ENCODE measurements at regions not wholly inside any gene's neighbourhood (a gene's known extent, or its start where the extent isn't known, plus 50 kb on each side); places are given as distances from the start of the nearest gene placed in this dataset.

DNA sequence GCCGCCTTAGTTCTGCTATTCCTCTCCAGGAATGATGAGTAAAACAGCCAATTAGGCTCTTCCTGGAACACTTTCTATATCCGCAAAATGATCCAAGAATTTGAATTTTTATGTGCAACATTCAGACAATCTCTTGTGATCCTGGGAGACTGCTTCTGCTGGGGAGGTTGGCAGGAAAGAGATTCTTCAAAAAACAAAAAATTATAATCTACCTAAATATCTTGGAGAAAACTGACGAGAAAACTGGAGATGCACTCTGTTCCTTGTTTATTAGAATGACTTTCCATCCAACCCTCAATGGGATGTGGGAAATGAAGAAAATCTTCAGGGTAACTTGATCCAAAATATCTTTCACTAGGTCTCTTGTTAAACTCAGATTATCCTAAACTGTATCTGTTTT, 346.3 kb upstream of the UBE2E2 start (continued):
- TF ChIP-seq, protein P1, sequence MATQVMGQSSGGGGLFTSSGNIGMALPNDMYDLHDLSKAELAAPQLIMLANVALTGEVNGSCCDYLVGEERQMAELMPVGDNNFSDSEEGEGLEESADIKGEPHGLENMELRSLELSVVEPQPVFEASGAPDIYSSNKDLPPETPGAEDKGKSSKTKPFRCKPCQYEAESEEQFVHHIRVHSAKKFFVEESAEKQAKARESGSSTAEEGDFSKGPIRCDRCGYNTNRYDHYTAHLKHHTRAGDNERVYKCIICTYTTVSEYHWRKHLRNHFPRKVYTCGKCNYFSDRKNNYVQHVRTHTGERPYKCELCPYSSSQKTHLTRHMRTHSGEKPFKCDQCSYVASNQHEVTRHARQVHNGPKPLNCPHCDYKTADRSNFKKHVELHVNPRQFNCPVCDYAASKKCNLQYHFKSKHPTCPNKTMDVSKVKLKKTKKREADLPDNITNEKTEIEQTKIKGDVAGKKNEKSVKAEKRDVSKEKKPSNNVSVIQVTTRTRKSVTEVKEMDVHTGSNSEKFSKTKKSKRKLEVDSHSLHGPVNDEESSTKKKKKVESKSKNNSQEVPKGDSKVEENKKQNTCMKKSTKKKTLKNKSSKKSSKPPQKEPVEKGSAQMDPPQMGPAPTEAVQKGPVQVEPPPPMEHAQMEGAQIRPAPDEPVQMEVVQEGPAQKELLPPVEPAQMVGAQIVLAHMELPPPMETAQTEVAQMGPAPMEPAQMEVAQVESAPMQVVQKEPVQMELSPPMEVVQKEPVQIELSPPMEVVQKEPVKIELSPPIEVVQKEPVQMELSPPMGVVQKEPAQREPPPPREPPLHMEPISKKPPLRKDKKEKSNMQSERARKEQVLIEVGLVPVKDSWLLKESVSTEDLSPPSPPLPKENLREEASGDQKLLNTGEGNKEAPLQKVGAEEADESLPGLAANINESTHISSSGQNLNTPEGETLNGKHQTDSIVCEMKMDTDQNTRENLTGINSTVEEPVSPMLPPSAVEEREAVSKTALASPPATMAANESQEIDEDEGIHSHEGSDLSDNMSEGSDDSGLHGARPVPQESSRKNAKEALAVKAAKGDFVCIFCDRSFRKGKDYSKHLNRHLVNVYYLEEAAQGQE (IDR thresholded peaks at IDR 0.05; ENCODE audit: low read depth) = no peak

DNA sequence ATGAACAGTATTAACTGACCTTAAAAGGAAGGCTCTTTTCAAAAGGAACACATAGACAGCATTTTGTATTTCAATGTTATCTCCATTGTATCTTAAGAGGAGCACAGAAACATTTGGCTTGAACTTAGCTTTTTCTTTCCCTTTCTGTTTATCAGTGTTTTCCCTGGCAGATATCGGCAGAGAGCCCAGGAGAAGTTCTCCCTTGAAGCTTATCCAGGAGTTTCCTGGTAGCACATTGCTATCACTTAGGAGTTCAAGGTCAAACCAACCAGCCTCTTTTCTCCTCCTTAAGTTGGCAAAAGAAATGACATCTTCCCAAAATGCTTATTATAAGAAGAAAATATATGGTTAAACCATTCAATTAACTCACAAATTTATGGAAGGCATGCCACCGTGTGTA, 344.6 kb upstream of the UBE2E2 start:
- TF ChIP-seq YY1 (IDR thresholded peaks at IDR 0.05; ENCODE audit: extremely low read depth, insufficient replicate concordance, low read depth, low read length) (no peak), CEBPB (IDR thresholded peaks at IDR 0.05; ENCODE audit: low read depth) (no peak), POLR2AphosphoS5 (IDR thresholded peaks at IDR 0.05; ENCODE audit: low read depth, low read length) (no peak), EZH2phosphoT487 (IDR thresholded peaks at IDR 0.05; ENCODE audit: borderline replicate concordance) (no peak), SP1 (IDR thresholded peaks at IDR 0.05; ENCODE audit: low read depth) (no peak), FOSL1 (IDR thresholded peaks at IDR 0.05; ENCODE audit: low read depth) (no peak), SRF (IDR thresholded peaks at IDR 0.05; ENCODE audit: low read depth) (no peak), EGR1 (IDR thresholded peaks at IDR 0.05; ENCODE audit: low read depth) (no peak), RAD21 (IDR thresholded peaks at IDR 0.05; ENCODE audit: low read depth) (no peak), EZH2 (IDR thresholded peaks at IDR 0.05) (no peak), POLR2A (IDR thresholded peaks at IDR 0.05; ENCODE audit: borderline replicate concordance, extremely low read depth, insufficient read depth, insufficient read length) (no peak), CBX3 (IDR thresholded peaks at IDR 0.05; ENCODE audit: low read depth) (no peak)
- TF ChIP-seq, protein P1 (IDR thresholded peaks at IDR 0.05; ENCODE audit: low read depth) = no peak
- TF ChIP-seq, protein P2, sequence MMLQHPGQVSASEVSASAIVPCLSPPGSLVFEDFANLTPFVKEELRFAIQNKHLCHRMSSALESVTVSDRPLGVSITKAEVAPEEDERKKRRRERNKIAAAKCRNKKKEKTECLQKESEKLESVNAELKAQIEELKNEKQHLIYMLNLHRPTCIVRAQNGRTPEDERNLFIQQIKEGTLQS (IDR thresholded peaks at IDR 0.05) = no peak
- TF ChIP-seq, protein P3, sequence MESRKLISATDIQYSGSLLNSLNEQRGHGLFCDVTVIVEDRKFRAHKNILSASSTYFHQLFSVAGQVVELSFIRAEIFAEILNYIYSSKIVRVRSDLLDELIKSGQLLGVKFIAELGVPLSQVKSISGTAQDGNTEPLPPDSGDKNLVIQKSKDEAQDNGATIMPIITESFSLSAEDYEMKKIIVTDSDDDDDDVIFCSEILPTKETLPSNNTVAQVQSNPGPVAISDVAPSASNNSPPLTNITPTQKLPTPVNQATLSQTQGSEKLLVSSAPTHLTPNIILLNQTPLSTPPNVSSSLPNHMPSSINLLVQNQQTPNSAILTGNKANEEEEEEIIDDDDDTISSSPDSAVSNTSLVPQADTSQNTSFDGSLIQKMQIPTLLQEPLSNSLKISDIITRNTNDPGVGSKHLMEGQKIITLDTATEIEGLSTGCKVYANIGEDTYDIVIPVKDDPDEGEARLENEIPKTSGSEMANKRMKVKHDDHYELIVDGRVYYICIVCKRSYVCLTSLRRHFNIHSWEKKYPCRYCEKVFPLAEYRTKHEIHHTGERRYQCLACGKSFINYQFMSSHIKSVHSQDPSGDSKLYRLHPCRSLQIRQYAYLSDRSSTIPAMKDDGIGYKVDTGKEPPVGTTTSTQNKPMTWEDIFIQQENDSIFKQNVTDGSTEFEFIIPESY (IDR thresholded peaks at IDR 0.05; ENCODE audit: extremely low read depth, insufficient replicate concordance, low read length) = no peak
- Histone ChIP-seq H3K79me2 (ENCODE audit: insufficient read depth, low read length) (no peaks in the 10 kb centered on the region), H3K9me3 (ENCODE audit: control insufficient read depth in 1 of 2, insufficient read depth in 1 of 2, low read depth in 1 of 2, low read length in 2 of 2) (no peaks in the 10 kb centered on the region), H2AFZ (ENCODE audit: low read depth, low read length, poor library complexity, severe bottlenecking) (no peak overlapping the region), H3K9me2 (ENCODE audit: insufficient read depth) (no peaks in the 10 kb centered on the region), H3K9ac (ENCODE audit: low read length) (no peak overlapping the region), H3K27me3 (ENCODE audit: insufficient read depth, low read length) (no peaks in the 10 kb centered on the region), H3K27ac (ENCODE audit: low read depth, low read length) (no peak overlapping the region), H4K20me1 (ENCODE audit: insufficient read depth) (no peaks in the 10 kb centered on the region), H3K4me2 (ENCODE audit: low read length) (no peak overlapping the region), H3K4me1 (ENCODE audit: control insufficient read depth in 1 of 2, insufficient read depth in 2 of 2, low read length in 2 of 2) (no peaks in the 10 kb centered on the region), H3K36me3 (ENCODE audit: control insufficient read depth in 1 of 2, insufficient read depth in 2 of 2, low read length in 2 of 2) (no peaks in the 10 kb centered on the region), H3K4me3 (replicated peaks in 1 of 2; ENCODE audit: low read depth in 1 of 2, low read length in 2 of 2) (no peak overlapping the region)
- ATAC-seq (no peak), DNase-seq (ENCODE audit: low read depth, low spot score) (no peak)
- ChIA-PET POLR2A (no interaction called here), CTCF (no interaction called here), RAD21 (ENCODE audit: low non-redundant PET in 1 of 2, low total read pairs in 2 of 2, uncharacterized antibody in 2 of 2, unreplicated experiment in 2 of 2) (no interaction called here)
- intact Hi-C loops (cut with micrococcal nuclease) = no loop called here
- BruUV-seq (replicated peaks) = no TSS peak
